Adrenal gland (tissue), 9 donors: ENCODE measurements at regions not wholly inside any gene's neighbourhood (a gene's known extent, or its start where the extent isn't known, plus 50 kb on each side); places are given as distances from the start of the nearest gene placed in this dataset.

ENCODE experiments used
- DNase-seq, 7 donors: peaks; one replicate each; pipeline ENCODE4 v3.0.0-alpha.2; 2019 to 2020
- H3K27ac ChIP-seq, 5 donors: fragments of 200-600 bp; sonication (generic) in 4 of 5; 1 replicate in 3 of 5; 2 replicates in 2 of 5; pipeline versions ENCODE4 v1.5.1 to v1.8.0; 2016 to 2020; ENCODE audit warnings: mild to moderate bottlenecking in 1 of 5
- H3K27me3 ChIP-seq: fragments of 200-600 bp; 2 replicates; pipeline ENCODE4 v1.8.0; 2021
- H3K36me3 ChIP-seq, 2 donors: fragments of 200-600 bp; replicated peaks in 1 of 2; 1 replicate in 1 of 2; 2 replicates in 1 of 2; pipeline versions ENCODE4 v1.5.1 to v1.8.0; 2018 to 2022
- H3K4me1 ChIP-seq, 2 donors: fragments of 200-600 bp; replicated peaks in 1 of 2; 1 replicate in 1 of 2; 2 replicates in 1 of 2; pipeline versions ENCODE4 v1.5.1 to v1.8.0; 2018 to 2021
- H3K4me3 ChIP-seq, 4 donors: fragments of 200-600 bp; sonication (generic) in 3 of 4; one replicate each; pipeline ENCODE4 v1.5.1; 2016 to 2018
- H3K9me3 ChIP-seq, 3 donors: fragments of 200-600 bp; sonication (generic) in 1 of 3; replicated peaks in 1 of 3; 1 replicate in 2 of 3; 2 replicates in 1 of 3; pipeline versions ENCODE4 v1.5.1 to v1.8.0; 2016 to 2021
- POLR2A ChIP-seq, 2 donors: fragments of 450-650 bp; IDR thresholded peaks; one replicate each; pipeline ENCODE4 v1.6.1; 2017; ENCODE audit warnings: antibody characterized with exemption in 2 of 2, mild to moderate bottlenecking in 2 of 2, moderate library complexity in 1 of 2
- WGBS, 4 donors: extraction: QIAGEN DNeasy Blood & Tissue Kit in 2 of 4; methylation state at CpG; one replicate each; pipeline versions ENCODE4 v1.1.5 to v1.1.7; 2013 to 2017; 5-methylcytosine and 5-hydroxymethylcytosine counted together
- intact Hi-C, 2 donors: fragments of 100-400 bp; cut with DNase I; formaldehyde crosslinking; loops; one replicate each; pipeline versions ENCODE4 v1.14.1 to v1.15.0; 2022 to 2023
- TF ChIP-seq, protein P1 (sequence below), 6 experiments: fragments of 450-650 bp in 4 of 6; fragments of 200-600 bp in 2 of 6; sonication (generic) in 1 of 6; IDR thresholded peaks; 1 replicate in 5 of 6; 2 replicates in 1 of 6; pipeline versions ENCODE4 v1.5.1 to v1.8.0; 2016 to 2021; ENCODE audit warnings: antibody characterized with exemption in 6 of 6, mild to moderate bottlenecking in 2 of 6, moderate library complexity in 1 of 6
- donor health status: healthy with polysubstance abuse.
- donor health status: Bipolar disorder and iron deficiency.
- donor health status: DM: yes; HTN: yes; CAD: no.
- donor health status: DM: no; HTN: no; CAD: no.
- donor health status: DM: no; HTN: no; CAD: no.

DNA sequence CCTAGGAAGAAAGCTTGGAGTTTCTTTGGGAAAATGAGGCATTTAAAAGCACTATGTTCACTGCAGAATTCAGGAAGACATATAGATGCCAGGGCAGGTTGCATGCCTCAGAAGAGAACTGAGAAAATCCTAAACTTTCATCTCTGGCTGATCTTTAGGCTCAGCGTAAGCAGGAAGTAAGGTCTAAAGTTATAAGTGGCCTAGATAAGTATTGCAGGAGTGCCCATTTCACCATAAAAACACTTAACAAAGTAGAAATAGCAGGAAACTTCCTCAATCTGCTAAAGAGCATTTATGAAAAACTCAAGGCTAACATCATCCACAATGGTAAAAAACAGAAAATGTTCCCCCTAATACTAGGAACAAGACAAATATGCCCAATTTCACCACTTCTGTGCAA lies 320.3 kb downstream of the BMP2 start:
- H3K27ac ChIP-seq: no peak overlapping the region
- no peaks in the 10 kb centered on the region for H3K27me3 ChIP-seq
- WGBS, 4 donors: 69 to 90% (median 83%) methylated on average over 1 of the region's 1 CpG
- no peaks in the 10 kb centered on the region for H3K9me3 ChIP-seq
- H3K4me1 ChIP-seq: no peaks in the 10 kb centered on the region
- H3K4me3 ChIP-seq: no peak overlapping the region
- TF ChIP-seq, protein P1, sequence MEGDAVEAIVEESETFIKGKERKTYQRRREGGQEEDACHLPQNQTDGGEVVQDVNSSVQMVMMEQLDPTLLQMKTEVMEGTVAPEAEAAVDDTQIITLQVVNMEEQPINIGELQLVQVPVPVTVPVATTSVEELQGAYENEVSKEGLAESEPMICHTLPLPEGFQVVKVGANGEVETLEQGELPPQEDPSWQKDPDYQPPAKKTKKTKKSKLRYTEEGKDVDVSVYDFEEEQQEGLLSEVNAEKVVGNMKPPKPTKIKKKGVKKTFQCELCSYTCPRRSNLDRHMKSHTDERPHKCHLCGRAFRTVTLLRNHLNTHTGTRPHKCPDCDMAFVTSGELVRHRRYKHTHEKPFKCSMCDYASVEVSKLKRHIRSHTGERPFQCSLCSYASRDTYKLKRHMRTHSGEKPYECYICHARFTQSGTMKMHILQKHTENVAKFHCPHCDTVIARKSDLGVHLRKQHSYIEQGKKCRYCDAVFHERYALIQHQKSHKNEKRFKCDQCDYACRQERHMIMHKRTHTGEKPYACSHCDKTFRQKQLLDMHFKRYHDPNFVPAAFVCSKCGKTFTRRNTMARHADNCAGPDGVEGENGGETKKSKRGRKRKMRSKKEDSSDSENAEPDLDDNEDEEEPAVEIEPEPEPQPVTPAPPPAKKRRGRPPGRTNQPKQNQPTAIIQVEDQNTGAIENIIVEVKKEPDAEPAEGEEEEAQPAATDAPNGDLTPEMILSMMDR (IDR thresholded peaks at IDR 0.05): no peak
- no peak for TF ChIP-seq POLR2A (IDR thresholded peaks at IDR 0.05)
- no peak for DNase-seq
- H3K36me3 ChIP-seq: no peaks in the 10 kb centered on the region
- intact Hi-C loops: no loop called here

DNA sequence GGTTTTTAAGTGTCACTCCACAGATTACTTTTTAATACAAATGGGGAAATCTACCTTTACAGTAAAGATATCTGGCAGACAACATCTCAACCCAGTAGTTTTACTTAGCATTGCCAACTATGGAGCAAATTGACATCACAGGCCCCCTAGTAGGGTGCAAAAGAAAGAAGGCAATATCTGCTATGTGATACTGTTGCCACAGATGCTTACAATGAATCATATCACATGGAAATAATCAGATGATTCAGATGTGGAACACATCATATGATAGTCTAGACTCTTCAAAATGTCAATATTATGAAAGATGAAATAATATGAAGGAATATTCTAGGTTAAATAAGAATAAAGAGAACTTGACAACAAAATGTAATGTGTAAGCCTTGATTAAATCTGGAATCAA lies 322.5 kb downstream of the BMP2 start:
- intact Hi-C loops: no loop called here
- Histone ChIP-seq H3K27ac (no peak overlapping the region), H3K27me3 (no peaks in the 10 kb centered on the region), H3K4me1 (no peaks in the 10 kb centered on the region), H3K36me3 (no peaks in the 10 kb centered on the region), H3K9me3 (no peaks in the 10 kb centered on the region), H3K4me3 (no peak overlapping the region)
- TF ChIP-seq, protein P1 (IDR thresholded peaks at IDR 0.05): no peak
- TF ChIP-seq POLR2A (IDR thresholded peaks at IDR 0.05): no peak
- DNase-seq: no peak

DNA sequence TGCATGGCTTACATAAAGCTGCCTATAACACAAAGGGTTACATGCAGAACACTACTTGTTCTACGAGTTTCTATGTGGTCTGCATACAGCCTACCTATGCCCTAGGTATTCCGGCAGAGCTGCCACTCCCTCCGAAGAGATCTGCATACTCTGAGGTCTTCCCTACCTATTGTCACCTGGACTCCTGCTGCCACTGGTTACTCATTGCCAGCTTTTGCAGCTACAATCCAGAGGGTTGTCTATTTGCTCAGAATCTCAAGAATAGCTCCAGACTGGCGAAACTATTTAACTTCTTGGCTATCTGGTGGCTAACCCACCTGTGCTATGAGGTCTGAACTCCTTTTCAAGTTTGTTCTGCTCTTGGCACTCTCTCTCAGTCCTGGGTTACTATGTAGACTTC lies 323.3 kb downstream of the BMP2 start:
- WGBS, 4 donors: 56 to 73% (median 66%) methylated on average over 4 of the region's 4 CpGs
- H3K36me3 ChIP-seq: no peaks in the 10 kb centered on the region
- no peak for DNase-seq
- H3K27me3 ChIP-seq: no peaks in the 10 kb centered on the region
- H3K9me3 ChIP-seq: no peaks in the 10 kb centered on the region
- H3K4me1 ChIP-seq: no peaks in the 10 kb centered on the region
- TF ChIP-seq, protein P1 (IDR thresholded peaks at IDR 0.05): no peak
- TF ChIP-seq POLR2A (IDR thresholded peaks at IDR 0.05): no peak
- H3K4me3 ChIP-seq: no peak overlapping the region
- intact Hi-C loops: no loop called here
- no peak overlapping the region for H3K27ac ChIP-seq

DNA sequence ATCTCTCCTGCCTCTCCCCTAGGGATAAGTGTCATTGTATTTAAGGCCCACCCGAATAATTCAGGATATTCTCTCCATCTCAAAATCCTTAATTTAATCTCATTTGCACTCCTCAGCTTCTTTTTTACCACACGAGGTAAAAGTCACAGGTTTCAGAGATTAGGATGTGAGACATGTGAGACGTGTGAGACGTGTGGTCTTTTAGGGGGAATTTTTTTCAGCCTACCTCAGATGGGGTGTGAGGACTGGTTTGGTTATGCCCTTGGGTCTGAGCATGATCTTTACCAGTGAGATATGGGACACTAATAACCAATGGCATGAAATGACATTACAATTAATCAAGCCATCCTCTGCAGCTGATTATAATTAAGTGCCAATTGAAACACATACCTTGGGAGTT lies 324.2 kb downstream of the BMP2 start:
- intact Hi-C loops: no loop called here
- no peaks in the 10 kb centered on the region for H3K36me3 ChIP-seq
- H3K4me1 ChIP-seq: no peaks in the 10 kb centered on the region
- 55 to 77% (median 71%) methylated on average over 4 of the region's 4 CpGs for WGBS, 4 donors
- no peaks in the 10 kb centered on the region for H3K27me3 ChIP-seq
- no peaks in the 10 kb centered on the region for H3K9me3 ChIP-seq
- no peak overlapping the region for H3K27ac ChIP-seq
- no peak overlapping the region for H3K4me3 ChIP-seq
- TF ChIP-seq, protein P1 (IDR thresholded peaks at IDR 0.05): no peak
- no peak for TF ChIP-seq POLR2A (IDR thresholded peaks at IDR 0.05)
- no peak for DNase-seq
